HG02970 (cell line): ENCODE measurements at regions not wholly inside any gene's neighbourhood (a gene's known extent, or its start where the extent isn't known, plus 50 kb on each side); places are given as distances from the start of the nearest gene placed in this dataset.
"Not testable (repeated sequence)": the region's sequence is repeated elsewhere in the genome, so short reads cannot be mapped to it uniquely, and the experiment has no call there.

Experiments used
- ATAC-seq: cut with Tn5 transposase; IDR thresholded peaks from one replicate; pipeline ENCODE4 v1.9.1; 2021; ENCODE audit warnings: mild to moderate bottlenecking, moderate library complexity, moderate number of reproducible peaks; ENCODE audit not compliant: unreplicated experiment, low FRiP score

GRCh38 chr1:58258082-58258481 lies 288.4 kb downstream of the OMA1 start:
- ATAC-seq = no peak

GRCh38 chr1:58257003-58257402 lies 289.5 kb downstream of the OMA1 start:
- ATAC-seq = no peak

GRCh38 chr1:58256546-58256945 lies 290.0 kb downstream of the OMA1 start:
- ATAC-seq = no peak

GRCh38 chr1:58256041-58256440 lies 290.5 kb downstream of the OMA1 start:
- ATAC-seq = no peak

GRCh38 chr1:58255192-58255591 lies 291.3 kb downstream of the OMA1 start:
- no peak for ATAC-seq

GRCh38 chr1:58251430-58252073 lies 295.0 kb downstream of the OMA1 start:
- ATAC-seq = no peak

- no peak for ATAC-seq
Measured at GRCh38 chr1:58250587-58250948, 296.0 kb downstream of the OMA1 start.

GRCh38 chr1:58249737-58250586 lies 296.6 kb downstream of the OMA1 start:
- ATAC-seq = no peak

GRCh38 chr1:58249388-58249736 lies 297.2 kb downstream of the OMA1 start:
- no peak for ATAC-seq

GRCh38 chr1:58248791-58249190 lies 297.7 kb downstream of the OMA1 start:
- no peak for ATAC-seq

GRCh38 chr1:58248072-58248471 lies 298.5 kb downstream of the OMA1 start:
- no peak for ATAC-seq

GRCh38 chr1:58246549-58246948 lies 300.0 kb downstream of the OMA1 start:
- no peak for ATAC-seq

GRCh38 chr1:58244872-58245271 lies 301.7 kb downstream of the OMA1 start:
- ATAC-seq = no peak

- no peak for ATAC-seq
Measured at GRCh38 chr1:58238846-58239245, 307.7 kb downstream of the OMA1 start.

GRCh38 chr1:58233729-58234128 lies 312.8 kb downstream of the OMA1 start:
- ATAC-seq = no peak

- no peak for ATAC-seq
Measured at GRCh38 chr1:58231204-58231603, 315.3 kb downstream of the OMA1 start.

GRCh38 chr1:58227604-58228003 lies 318.9 kb downstream of the OMA1 start:
- no peak for ATAC-seq

GRCh38 chr1:58223522-58223921 lies 323.0 kb downstream of the OMA1 start:
- no peak for ATAC-seq

GRCh38 chr1:58220836-58221472 lies 325.6 kb downstream of the OMA1 start:
- ATAC-seq = no peak

GRCh38 chr1:58216169-58216568 lies 330.4 kb downstream of the OMA1 start:
- not testable (repeated sequence) for ATAC-seq

GRCh38 chr1:58214674-58215073 lies 331.9 kb downstream of the OMA1 start:
- ATAC-seq = no peak

- no peak for ATAC-seq
Measured at GRCh38 chr1:58211869-58212268, 334.7 kb downstream of the OMA1 start.
